Keratinocyte (primary cell): ENCODE measurements at regions not wholly inside any gene's neighbourhood (a gene's known extent, or its start where the extent isn't known, plus 50 kb on each side); places are given as distances from the start of the nearest gene placed in this dataset.

Experiments
- DNase-seq: peaks from one replicate; pipeline ENCODE4 v3.0.0-alpha.2; 2011; ENCODE audit warnings: low read depth, missing footprints, low spot score
- FAIRE-seq: peaks from 2 replicates; lab custom pipeline; 2011; peaks lifted over from hg19 to GRCh38; lab: Jason Lieb, UNC
- H2AFZ ChIP-seq: 2 replicates; pipeline ENCODE4 v1.6.0; 2012; ENCODE audit warnings: low read length, control low read depth, inconsistent platforms; ENCODE audit not compliant: control insufficient read depth
- H3K27ac ChIP-seq: 2 replicates; pipeline ENCODE4 v1.5.1; 2011; ENCODE audit warnings: low read length; ENCODE audit not compliant: control insufficient read depth, insufficient read depth
- H3K27me3 ChIP-seq: 3 replicates; pipeline ENCODE4 v1.6.0; 2011; ENCODE audit warnings: low read length; ENCODE audit not compliant: control insufficient read depth, insufficient read depth; ENCODE audit errors: extremely low read depth
- H3K36me3 ChIP-seq, 2 experiments: 2 replicates in 1 of 2; 3 replicates in 1 of 2; pipeline ENCODE4 v1.5.1; 2011; ENCODE audit warnings: low read length in 2 of 2, mild to moderate bottlenecking in 1 of 2; ENCODE audit not compliant: control insufficient read depth in 2 of 2, insufficient read depth in 2 of 2; ENCODE audit errors: extremely low read depth in 1 of 2
- H3K4me1 ChIP-seq: 3 replicates; pipeline ENCODE4 v1.5.1; 2011; ENCODE audit warnings: low read length; ENCODE audit not compliant: control insufficient read depth, insufficient read depth; ENCODE audit errors: extremely low read depth
- H3K4me2 ChIP-seq: 3 replicates; pipeline ENCODE4 v1.6.0; 2011; ENCODE audit warnings: low read depth, low read length; ENCODE audit not compliant: control insufficient read depth, insufficient read depth; ENCODE audit errors: extremely low read depth
- H3K4me3 ChIP-seq, 3 experiments: fragments of 200-600 bp in 1 of 3; sonication (generic) in 1 of 3; 2 replicates in 2 of 3; 3 replicates in 1 of 3; pipeline ENCODE4 v1.5.1; 2011 to 2016; ENCODE audit warnings: low read length in 3 of 3, mild to moderate bottlenecking in 3 of 3, control low read depth in 2 of 3, inconsistent platforms in 1 of 3, low read depth in 1 of 3, mixed read lengths in 1 of 3, mixed run types in 1 of 3, moderate library complexity in 1 of 3; ENCODE audit not compliant: control insufficient read depth in 2 of 3, insufficient read depth in 2 of 3; ENCODE audit errors: extremely low read depth in 1 of 3
- H3K79me2 ChIP-seq: 2 replicates; pipeline ENCODE4 v1.6.0; 2012; ENCODE audit warnings: low read length; ENCODE audit not compliant: control insufficient read depth, insufficient read depth
- H3K9ac ChIP-seq: 3 replicates; pipeline ENCODE4 v1.6.0; 2011; ENCODE audit warnings: low read length; ENCODE audit not compliant: control insufficient read depth, insufficient read depth; ENCODE audit errors: extremely low read depth
- H3K9me1 ChIP-seq: 3 replicates; pipeline ENCODE4 v1.6.0; 2011; ENCODE audit warnings: low read length; ENCODE audit not compliant: control insufficient read depth, insufficient read depth; ENCODE audit errors: extremely low read depth
- H3K9me3 ChIP-seq: 2 replicates; pipeline ENCODE4 v1.5.1; 2012; ENCODE audit warnings: low read depth, low read length; ENCODE audit not compliant: control insufficient read depth
- H4K20me1 ChIP-seq: 3 replicates; pipeline ENCODE4 v1.6.0; 2011; ENCODE audit warnings: low read length; ENCODE audit not compliant: control insufficient read depth, insufficient read depth; ENCODE audit errors: extremely low read depth
- CTCF ChIP-seq, 3 experiments: IDR thresholded peaks in 1 of 3; conservative IDR thresholded peaks in 1 of 3; optimal IDR thresholded peaks in 1 of 3; 2 replicates in 2 of 3; 3 replicates in 1 of 3; pipeline versions ENCODE3 to v1.5.1; 2011; ENCODE audit warnings: low read length in 3 of 3, mild to moderate bottlenecking in 3 of 3, moderate library complexity in 2 of 3, control low read depth in 1 of 3, inconsistent platforms in 1 of 3; ENCODE audit not compliant: insufficient read depth in 2 of 3; ENCODE audit errors: extremely low read depth in 1 of 3
- EZH2 ChIP-seq: IDR thresholded peaks from one replicate; pipeline ENCODE4 v1.6.1; 2012; ENCODE audit warnings: inconsistent platforms, mild to moderate bottlenecking, low read length, moderate library complexity
- dilution Hi-C: fragments of 300-500 bp; cut with MboI; formaldehyde crosslinking; loops from one replicate; pipeline ENCODE4 v1.7.0; 2020; ENCODE audit warnings: low sequenced_read_pairs; ENCODE audit not compliant: extremely low pct_ligation_motif_present

GRCh38 chr2:40032650-40033319 is 253.7 kb upstream of the THUMPD2 start:
- peak overlapping the region; percentile 60 for H3K27ac ChIP-seq
- peak overlapping the region; percentile 41 for H3K4me2 ChIP-seq
- H3K79me2 ChIP-seq: no peaks in the 10 kb centered on the region
- dilution Hi-C loops: no loop called here
- no peak overlapping the region for H2AFZ ChIP-seq
- peak; percentile 85 for FAIRE-seq
- H3K9me3 ChIP-seq: no peaks in the 10 kb centered on the region
- no peak overlapping the region for H3K4me3 ChIP-seq
- peak; percentile 50 for DNase-seq
- H3K9me1 ChIP-seq: no peaks in the 10 kb centered on the region
- no peaks in the 10 kb centered on the region for H3K27me3 ChIP-seq
- TF ChIP-seq CTCF (optimal IDR thresholded peaks at IDR 0.05 in 1 of 3, IDR thresholded peaks at IDR 0.05 in 1 of 3, conservative IDR thresholded peaks at IDR 0.05 in 1 of 3; ENCODE audit: extremely low read depth in 1 of 3, insufficient read depth in 2 of 3, low read length in 3 of 3): no peak
- TF ChIP-seq EZH2: no peak
- H3K4me1 ChIP-seq: peaks cover 20% of the 10 kb centered on the region
- peak overlapping the region; percentile 10 for H3K9ac ChIP-seq
- H4K20me1 ChIP-seq: no peaks in the 10 kb centered on the region
- no peaks in the 10 kb centered on the region for H3K36me3 ChIP-seq

GRCh38 chr2:40030456-40030975 is 251.5 kb upstream of the THUMPD2 start:
- Histone ChIP-seq H3K4me1 (peaks cover 20% of the 10 kb centered on the region), H3K9me3 (no peaks in the 10 kb centered on the region), H3K79me2 (no peaks in the 10 kb centered on the region), H3K9ac (no peak overlapping the region), H3K9me1 (no peaks in the 10 kb centered on the region), H3K36me3 (no peaks in the 10 kb centered on the region), H4K20me1 (no peaks in the 10 kb centered on the region), H3K4me2 (no peak overlapping the region), H3K27me3 (no peaks in the 10 kb centered on the region), H2AFZ (no peak overlapping the region), H3K4me3 (no peak overlapping the region), H3K27ac (no peak overlapping the region)
- FAIRE-seq: no peak
- dilution Hi-C loops: no loop called here
- no peak for TF ChIP-seq EZH2
- no peak for TF ChIP-seq CTCF (optimal IDR thresholded peaks at IDR 0.05 in 1 of 3, IDR thresholded peaks at IDR 0.05 in 1 of 3, conservative IDR thresholded peaks at IDR 0.05 in 1 of 3; ENCODE audit: extremely low read depth in 1 of 3, insufficient read depth in 2 of 3, low read length in 3 of 3)
- DNase-seq: no peak
